Fibroblast of villous mesenchyme (primary cell): ENCODE measurements at regions not wholly inside any gene's neighbourhood (a gene's known extent, or its start where the extent isn't known, plus 50 kb on each side); places are given as distances from the start of the nearest gene placed in this dataset.

Experiments used
- DNase-seq: peaks from one replicate; pipeline ENCODE4 v3.0.0-alpha.2; 2010; ENCODE audit warnings: low read depth
- H3K4me3 ChIP-seq: 2 replicates; pipeline ENCODE4 v1.5.1; 2011; ENCODE audit warnings: low read depth, mild to moderate bottlenecking, low read length
- TF ChIP-seq, protein P1 (sequence below): IDR thresholded peaks from 2 replicates; pipeline ENCODE4 v1.5.1; 2012; ENCODE audit warnings: low read depth, mild to moderate bottlenecking, low read length; ENCODE audit not compliant: insufficient read depth

DNA sequence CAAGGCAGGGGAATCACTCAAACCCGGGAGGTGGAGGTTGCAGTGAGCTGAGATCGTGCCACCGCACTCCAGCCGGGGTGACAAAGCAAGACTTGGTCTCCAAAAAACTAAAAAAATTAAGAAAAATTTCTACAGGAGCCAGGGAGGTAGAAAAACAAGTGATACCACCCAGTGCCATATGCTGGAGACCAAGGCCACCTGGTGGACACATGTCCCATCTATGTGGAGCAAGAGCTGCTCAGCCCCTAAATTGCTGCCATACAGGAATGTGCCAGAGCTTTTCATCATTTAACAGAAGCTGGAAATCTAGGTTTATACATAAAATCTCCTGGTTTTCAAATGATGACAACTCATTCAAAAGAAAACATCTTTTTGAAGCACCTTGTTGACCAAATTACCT is 61.4 kb upstream of the ELK3 start:
- H3K4me3 ChIP-seq, result no peak overlapping the region
- no peak for DNase-seq
- TF ChIP-seq, protein P1, sequence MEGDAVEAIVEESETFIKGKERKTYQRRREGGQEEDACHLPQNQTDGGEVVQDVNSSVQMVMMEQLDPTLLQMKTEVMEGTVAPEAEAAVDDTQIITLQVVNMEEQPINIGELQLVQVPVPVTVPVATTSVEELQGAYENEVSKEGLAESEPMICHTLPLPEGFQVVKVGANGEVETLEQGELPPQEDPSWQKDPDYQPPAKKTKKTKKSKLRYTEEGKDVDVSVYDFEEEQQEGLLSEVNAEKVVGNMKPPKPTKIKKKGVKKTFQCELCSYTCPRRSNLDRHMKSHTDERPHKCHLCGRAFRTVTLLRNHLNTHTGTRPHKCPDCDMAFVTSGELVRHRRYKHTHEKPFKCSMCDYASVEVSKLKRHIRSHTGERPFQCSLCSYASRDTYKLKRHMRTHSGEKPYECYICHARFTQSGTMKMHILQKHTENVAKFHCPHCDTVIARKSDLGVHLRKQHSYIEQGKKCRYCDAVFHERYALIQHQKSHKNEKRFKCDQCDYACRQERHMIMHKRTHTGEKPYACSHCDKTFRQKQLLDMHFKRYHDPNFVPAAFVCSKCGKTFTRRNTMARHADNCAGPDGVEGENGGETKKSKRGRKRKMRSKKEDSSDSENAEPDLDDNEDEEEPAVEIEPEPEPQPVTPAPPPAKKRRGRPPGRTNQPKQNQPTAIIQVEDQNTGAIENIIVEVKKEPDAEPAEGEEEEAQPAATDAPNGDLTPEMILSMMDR, result no peak

DNA sequence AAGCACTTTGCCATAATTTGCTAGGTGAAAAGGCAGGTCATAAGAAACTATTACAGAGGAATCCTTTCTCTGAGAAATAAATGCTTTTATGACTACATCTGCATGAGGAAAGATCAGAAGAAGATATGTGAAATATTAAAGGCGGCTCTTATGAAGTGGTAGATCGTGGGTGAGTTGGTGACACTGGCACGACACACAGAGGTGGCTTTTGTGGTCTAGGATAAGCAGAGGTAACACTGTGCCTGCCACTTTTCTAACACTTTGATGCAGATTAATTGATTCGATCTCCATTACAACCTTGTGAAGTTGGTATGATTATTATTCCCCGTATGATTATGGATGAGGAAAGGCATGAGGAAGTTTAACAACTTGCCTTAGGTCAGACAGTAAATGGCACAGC is 60.0 kb upstream of the ELK3 start:
- no peak for DNase-seq
- TF ChIP-seq, protein P1, result no peak
- no peak overlapping the region for H3K4me3 ChIP-seq

DNA sequence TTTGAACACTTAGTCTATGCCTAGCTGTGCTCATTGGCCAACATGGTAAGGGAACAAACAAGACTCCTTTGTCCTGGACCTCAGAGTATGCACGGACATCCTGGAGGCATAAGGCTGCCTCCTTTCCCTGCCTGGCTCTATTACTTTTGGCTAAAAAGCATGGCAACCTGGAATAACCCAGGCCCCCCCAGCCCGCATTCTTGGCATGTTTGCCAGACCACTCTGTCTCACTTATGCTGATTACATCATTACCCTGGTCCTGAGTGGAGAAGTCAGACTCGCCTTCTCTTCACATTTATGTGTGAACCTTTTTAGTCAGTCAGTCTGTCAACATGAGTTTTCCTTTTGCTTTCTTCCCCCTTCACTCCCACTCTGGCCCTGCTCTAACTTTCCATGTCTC is 58.0 kb upstream of the ELK3 start:
- TF ChIP-seq, protein P1, result no peak
- peak; percentile 30 for DNase-seq
- no peak overlapping the region for H3K4me3 ChIP-seq

DNA sequence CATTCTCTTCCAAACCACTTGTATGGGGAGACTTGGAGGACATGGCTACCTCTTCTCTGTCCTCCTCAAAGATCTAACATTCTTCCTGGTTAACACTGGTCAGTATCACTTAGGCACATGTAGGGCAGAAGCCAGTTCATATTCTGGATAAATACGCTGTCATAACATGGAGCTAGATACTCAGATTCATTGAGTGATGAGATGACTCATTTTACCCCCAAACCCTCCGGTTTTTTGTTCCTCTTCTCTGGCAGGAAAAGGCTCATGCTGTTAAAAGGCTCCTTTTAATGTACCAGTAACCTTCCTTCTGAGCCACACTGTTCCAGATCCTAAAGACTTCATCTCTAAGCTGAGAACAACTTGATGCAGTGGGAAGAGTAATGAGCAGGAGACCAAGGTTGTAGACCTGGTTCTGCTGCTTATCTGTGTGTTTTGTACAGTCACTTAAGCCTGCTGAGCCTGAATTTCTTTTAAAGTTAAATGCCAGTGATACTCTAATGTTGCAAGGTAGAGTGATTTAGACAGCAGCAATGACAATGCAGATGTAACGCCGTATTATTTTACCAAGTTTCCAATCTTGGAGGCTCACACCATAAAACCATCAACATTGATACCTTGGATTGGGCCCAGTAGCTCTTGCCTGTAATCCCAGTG is 57.3 kb upstream of the ELK3 start:
- TF ChIP-seq, protein P1, result no peak
- no peak overlapping the region for H3K4me3 ChIP-seq
- DNase-seq, result no peak

DNA sequence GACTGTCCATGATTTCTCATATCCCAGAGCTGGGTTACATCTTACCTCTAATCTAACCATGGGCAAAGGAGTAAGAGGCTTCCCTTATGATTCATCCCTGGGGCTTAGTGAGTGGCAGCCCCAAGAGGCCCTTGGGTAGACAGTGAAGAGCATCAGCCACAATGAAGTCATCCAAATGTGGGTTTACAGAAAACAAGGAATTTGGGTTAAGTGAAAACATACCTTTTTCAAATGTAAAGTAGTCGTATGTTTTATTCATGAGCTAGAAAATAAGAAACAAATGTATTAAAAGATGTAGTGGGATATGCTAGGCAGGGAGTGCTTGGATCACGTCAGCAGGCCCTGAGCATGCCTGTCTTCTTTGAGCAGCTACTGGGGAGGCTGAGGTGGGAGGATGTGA is 54.0 kb upstream of the ELK3 start:
- DNase-seq, result peak; percentile 34
- TF ChIP-seq, protein P1, result no peak
- no peak overlapping the region for H3K4me3 ChIP-seq

DNA sequence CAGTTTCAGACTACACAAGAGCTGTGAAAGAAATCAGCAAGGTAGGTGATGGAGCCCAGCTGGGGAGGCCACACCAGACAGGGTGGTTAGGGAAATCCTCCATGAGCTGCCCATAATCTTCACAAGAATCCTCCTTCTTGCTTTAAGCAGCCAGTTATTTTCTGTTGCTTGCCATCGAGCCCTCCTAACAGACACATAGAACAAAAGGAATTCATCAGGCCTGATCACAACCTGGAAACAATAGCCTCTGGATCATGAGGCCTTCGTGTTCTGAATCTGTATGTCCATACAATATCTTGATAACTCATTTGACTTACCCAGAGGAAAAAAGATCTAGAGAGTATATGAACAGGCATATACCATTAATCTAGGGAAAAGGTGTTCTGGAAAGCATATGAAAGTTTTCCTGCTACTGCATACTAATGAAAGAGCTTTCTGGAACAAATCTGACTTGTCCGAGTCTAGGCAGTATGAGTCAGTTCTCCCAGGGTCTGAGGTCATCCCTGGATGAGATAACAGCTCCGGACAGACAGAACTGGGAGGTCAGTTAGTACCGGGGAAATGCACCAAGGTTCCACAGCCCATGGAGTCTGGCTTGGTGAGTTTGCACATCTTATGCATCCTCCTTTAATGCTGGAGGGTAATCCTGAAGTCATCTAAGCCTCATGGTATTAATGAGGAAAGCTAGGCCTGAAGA is 52.8 kb upstream of the ELK3 start:
- TF ChIP-seq, protein P1, result no peak
- H3K4me3 ChIP-seq, result no peak overlapping the region
- DNase-seq, result peak; percentile 73
